HG03521 (cell line): ENCODE measurements at regions not wholly inside any gene's neighbourhood (a gene's known extent, or its start where the extent isn't known, plus 50 kb on each side); places are given as distances from the start of the nearest gene placed in this dataset.
"Not testable (repeated sequence)": the region's sequence is repeated elsewhere in the genome, so short reads cannot be mapped to it uniquely, and the experiment has no call there.

ENCODE experiments used
- ATAC-seq: cut with Tn5 transposase; IDR thresholded peaks from one replicate; pipeline ENCODE4 v1.9.1; 2021; ENCODE audit warnings: mild to moderate bottlenecking, moderate library complexity; ENCODE audit not compliant: unreplicated experiment

GRCh38 chr3:150248888-150249681, 159.0 kb upstream of the TSC22D2 start:
- no peak for ATAC-seq

DNA sequence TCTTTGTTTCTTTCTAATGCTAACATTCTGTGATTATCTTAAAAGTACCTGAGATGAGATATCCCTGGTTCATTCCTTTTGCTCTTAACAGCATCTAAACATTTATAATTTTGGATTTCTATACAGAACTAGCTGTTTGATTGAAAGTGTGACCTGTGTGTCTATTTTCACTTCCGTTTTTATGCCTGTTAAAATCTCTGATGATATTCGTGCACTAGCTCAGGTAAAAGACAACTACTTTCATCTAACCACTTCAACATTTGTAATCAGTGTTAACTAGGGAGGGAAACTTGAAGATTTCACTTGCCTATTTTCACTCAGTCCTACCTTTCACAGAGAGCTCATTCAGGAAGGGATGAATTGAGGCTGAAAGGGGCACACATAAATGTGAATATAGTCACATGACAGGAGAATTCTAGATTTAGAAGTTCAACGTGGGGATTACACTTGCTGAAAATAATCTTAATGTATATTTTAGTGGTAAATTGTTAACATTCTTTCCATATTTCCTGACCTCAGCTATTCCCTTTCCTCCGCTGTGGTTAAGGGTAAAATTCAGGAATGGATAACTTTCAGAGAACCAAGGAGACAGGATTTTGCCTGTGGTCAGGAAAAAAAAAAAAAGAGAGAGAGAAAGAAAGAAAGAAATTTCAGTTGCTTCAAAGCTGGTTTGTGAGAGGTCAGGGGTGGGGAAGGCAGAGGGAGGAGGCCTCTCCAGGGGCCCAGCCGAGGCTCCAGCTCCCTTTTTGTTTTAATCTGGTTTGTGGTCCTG, 159.8 kb upstream of the TSC22D2 start:
- no peak for ATAC-seq

DNA sequence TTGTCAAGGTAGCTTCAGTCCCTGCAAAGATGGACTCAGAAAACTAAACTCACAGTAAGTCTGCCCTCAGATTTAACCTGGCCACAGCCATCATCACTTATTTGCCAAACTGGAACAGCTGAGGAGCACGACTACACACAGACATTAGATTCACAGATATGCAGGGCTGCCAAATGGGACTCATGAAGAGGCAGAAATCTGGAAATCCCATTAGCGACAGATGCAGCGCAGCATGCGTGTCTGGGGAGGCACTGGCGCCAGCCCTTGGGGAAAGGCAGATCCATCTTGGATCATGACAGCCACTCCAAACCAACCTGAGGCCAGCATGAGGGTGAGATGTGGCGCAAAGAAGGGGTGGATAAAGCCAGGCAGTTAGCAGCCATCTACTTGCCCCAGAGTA, 160.7 kb upstream of the TSC22D2 start:
- no peak for ATAC-seq

DNA sequence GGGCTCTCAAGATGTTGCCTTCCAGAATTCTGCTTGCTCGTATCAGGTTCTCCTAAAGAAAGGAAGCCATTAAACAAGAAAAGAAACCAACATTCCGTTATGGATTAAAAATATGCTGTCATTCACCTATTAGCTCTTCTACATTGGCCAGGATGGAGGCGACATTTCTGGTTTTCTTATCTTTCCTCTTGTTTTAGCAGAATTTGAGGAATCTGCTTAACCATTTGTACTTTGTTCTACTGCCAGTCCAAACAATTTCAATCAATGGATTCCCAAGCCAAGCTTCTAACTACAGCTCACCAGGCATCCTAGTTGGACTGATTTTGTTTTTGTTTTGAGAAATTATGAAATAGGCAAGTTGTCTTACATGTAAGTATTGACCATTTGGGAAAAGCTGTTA, 164.6 kb upstream of the TSC22D2 start:
- ATAC-seq: no peak

DNA sequence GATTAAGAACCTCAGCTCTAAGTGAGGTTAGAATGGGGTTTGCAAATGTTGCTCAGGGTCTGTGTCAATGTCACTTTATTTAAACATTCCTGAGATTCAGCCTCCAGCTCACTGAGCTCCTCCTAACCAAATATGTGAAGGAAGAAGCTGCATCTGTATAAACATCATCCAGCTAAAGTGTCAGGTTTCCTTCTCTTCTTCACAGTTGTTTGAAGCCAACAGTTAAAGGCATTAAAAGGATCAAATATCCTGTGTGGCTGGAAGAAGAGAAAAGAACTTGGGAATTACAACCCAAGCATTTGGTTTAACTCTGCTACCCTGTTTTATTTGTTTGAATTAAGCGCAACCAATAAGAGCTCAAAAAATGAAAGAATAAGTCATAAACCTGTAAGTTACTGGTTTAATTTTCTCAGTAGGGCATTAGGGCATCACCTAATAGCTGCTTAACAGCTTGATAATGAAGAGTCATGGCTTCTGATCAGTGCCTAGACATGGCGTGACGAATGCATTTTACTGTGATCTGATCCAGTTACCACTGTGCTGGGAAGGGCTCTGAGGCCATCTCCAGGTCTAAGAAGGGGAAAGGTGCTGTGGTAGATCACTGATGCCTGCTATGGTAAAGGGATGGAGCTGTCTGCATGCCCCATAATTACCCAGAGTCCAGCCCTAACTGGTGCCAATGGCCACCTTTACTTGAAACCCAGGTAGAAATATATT, 165.7 kb upstream of the TSC22D2 start:
- no peak for ATAC-seq

DNA sequence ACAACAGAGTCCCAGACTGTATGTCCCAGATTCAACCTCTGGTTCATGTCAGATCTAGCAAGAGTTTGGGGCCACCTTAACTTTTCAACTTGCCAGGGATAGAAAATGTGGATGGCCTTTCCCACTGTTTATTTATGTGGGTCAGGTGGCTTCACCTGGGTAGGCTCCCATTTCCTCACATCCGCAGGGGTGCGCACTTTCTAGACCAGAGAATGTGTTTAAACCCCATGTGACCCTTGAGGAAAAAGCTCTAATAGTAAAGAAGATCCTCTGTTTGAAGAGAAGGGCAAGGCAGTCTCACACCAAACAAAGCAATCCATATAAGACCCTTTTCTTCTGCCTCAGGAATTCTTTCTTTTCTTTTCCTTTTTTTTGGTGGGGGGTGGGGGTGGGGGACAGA, 167.2 kb upstream of the TSC22D2 start:
- no peak for ATAC-seq

GRCh38 chr3:150239766-150240165, 168.3 kb upstream of the TSC22D2 start:
- no peak for ATAC-seq

GRCh38 chr3:150238995-150239619, 169.0 kb upstream of the TSC22D2 start:
- no peak for ATAC-seq

DNA sequence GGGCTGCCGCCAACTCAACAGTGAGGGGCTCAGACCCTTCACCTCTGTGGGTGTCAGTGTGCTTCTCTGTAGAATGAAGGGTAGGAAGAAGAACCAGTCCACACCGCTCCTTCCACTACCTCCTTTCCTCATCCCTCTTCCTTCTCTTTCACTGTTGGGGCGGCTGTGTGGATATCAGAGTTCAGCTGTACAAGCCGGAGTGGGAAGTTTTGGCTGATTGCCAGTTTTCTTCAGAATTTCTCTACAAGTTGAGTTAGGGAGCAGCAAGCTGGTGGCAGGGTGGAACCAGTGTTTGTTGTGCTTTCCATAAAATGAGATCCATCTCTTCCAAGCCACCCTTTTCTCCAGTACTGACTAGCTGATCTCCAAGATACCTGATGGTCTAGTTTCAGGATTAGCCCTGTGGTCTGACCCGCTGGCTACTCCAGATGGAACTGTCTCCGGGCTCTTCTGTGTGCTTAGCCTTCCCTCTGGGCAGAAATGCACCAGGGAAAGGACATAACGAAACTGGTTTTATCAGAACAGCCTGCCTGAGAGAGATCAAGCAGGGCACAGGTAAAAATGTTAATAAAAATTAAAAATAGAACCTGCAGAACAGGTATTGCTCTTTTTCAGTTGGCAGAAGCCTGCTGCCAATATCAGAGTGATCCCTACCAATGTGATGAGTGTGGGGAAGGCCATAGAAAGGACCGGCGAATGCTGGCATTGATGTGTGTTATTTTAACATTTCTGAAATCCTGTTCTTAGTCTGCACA, 169.9 kb upstream of the TSC22D2 start:
- ATAC-seq: no peak

DNA sequence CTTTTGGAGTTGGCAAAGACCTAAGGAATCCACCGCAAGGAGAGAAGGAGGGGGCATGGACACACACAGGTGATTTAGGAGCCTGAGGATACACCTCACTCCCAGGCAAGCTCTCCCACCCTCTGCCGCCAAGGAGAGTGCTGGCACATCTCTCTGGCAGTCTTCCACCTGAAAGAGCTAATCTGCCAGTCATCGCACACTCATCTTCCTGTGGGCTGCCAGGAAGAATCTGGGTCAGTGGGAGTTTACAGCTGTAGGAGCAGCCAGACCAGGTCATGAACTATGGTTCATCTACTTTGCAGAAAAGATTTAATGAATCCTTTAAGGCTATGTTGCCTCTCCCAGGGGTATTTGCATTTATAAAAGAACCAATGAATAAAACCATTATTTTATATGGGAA, 170.6 kb upstream of the TSC22D2 start:
- no peak for ATAC-seq

DNA sequence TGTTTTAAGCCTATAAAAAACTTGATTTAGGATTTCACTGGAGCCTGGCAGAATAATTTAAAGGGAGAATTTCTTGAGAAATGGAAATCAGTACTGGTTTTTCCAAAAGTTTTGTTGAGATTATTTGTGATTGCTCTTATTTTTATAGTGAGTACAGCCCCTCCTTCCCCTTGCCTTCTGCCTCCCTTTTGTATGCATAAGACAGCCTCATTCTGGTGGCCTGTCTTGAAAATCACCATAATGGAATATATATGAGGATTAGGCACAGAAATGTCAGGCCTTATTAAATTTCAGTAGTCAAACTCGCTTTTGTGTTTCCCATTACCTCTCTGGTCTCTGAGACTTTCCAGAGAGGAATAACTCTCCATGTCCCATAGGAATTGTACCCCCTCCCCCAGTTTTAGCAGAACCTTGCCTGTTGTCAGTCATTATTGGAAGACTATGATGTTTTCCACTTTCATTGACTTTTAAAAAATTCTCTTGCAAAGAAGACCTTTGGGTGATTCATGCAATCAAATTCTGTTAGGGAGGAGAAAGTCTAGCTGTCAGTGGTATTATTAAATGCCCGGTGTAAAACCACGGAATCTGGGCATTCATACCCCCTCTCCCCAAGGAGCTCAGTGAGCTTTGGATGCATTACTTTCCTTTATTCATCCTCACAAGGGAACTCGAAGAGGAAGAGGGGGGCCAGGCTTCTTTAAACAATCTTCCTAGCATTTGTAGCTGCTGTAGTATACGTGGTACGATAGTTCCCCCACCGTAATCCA, 171.6 kb upstream of the TSC22D2 start:
- no peak for ATAC-seq

DNA sequence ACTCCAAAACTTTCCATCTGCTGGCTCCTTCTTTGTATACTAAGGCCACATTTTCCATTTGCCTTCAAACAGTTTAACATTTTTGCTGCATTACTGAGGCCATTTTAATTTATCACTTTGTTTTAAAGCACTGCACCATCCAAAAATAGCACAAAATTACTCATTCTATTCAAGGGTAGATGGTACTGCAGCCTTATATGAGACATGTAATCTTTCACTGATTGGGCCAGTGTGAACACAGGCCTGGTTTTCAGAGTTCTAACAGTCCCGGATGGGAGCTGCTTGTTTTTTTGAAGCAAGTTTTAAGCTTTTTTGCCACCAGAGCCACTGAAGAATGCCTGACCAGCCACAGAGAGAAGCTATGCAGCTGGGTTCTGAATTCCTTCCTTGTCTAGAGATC, 172.3 kb upstream of the TSC22D2 start:
- no peak for ATAC-seq

GRCh38 chr3:150232992-150233451, 175.1 kb upstream of the TSC22D2 start:
- no peak for ATAC-seq

- ATAC-seq: no peak
Measured at GRCh38 chr3:150230037-150230436, 178.1 kb upstream of the TSC22D2 start.

DNA sequence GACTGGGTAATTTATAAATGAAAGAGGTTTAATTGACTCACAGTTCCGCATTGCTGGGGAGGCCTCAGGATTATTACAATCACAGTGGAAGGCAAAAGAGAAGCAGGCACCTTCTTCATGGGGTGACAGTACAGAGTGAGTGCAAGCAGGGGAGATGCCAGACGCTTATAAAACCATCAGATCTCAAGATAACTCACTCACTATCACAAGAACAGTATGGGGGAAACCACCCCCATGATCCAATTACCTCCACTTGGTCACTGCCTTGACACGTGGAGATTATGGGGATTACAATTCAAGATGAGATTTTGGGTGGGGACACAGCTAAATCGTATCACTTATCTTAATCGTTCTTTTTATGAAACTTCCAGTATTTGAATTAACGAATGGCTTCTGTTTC, 179.5 kb upstream of the TSC22D2 start:
- ATAC-seq: not testable (repeated sequence)

DNA sequence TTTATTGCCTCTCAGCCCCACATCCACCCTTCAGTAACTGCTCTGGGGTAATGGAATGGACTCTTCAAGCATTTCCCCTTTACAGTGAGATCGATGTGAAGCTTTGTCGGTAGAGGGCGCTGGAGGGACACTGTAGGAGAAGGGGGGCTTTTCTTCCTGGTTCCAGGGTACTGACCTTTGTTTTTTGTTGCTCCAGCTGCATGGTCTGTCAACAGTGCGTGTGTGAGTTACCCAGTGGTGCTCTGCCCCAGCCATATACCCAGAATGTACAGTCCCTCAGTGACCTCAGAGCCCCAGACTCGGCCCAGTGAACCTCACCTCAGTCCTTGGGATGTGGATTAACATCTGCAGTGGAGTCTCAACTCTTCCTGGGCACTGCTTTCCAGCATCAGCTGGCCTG, 180.3 kb upstream of the TSC22D2 start:
- no peak for ATAC-seq

DNA sequence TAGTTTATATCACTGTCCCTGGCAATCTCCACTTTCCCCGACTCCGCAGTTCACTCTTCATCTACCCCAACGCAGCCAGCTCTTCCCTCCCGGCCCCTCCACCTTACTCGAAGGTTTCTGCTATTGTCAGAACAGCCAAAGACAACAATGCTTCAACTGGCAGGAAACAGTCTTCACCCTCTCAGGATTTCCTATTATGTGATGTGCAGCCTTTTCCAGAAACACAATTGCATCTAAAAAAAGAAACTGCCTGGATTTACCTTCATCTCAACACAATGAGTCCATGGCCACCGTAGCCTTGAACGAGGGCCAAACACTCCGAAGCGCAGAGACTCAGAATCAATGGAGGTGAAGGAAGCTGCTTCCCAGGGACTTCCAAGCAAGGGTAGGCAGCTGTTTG, 182.1 kb upstream of the TSC22D2 start:
- ATAC-seq: no peak

DNA sequence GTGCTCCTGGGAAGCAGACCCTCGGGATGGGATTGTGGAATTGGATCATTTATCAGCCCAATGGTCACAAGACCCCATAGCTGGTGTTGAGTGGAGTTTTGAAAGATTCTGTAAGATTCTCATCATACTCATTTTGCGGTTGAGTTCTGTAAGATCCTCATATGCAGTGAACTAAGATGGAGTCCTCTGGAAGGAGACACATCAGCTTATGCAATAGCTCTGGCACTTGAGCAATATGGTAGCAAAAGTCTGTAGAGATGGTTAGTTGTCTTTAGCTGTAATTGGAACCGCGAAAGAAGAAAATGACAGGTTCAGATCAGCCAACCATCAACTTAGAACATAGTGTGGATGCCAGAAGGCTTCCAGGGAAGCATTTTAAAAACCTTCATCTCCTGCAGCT, 184.5 kb upstream of the TSC22D2 start:
- ATAC-seq: no peak

DNA sequence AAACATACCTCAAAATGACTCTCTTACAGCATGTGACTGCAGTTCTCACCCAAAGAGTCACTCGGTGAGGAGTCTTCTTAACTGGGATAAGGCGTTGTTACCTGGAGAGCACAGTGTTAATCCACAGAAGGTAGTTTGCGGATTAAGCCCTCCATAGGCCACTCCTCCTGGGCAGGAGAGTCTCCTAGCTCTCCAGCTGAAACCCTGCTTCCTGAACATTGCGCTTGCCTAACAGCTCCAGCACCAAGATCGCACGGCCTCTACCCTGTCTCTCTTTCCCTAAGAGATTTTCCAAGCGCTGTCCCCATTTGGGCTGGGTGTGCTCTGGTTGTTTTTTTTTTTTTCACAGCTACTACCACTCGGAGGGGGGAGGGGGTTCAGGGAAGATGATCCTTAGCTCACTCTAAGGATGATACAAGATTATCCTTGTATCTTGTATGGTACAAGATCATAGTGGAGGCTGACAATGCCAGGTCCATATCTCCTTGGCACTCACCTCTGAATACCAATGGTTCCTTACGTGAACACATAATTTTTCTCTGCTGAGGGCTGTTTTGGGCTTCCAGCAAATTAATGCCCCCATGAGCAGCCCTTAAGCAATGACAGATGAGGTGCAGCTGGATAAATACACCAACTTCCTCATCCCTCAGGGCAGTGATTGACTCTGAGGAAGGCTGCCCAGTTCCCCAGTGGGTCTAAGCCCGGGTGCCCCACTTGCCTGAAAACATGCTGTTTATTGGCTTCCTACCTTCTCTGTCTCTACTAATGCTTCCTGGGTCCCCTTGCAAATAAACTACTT, 185.2 kb upstream of the TSC22D2 start:
- ATAC-seq: no peak
